ENCODE measurements at regions not wholly inside any gene's neighbourhood (a gene's known extent, or its start where the extent isn't known, plus 50 kb on each side); places are given as distances from the start of the nearest gene placed in this dataset.

GRCh38 chr7:119408596-119408995 lies 864.4 kb upstream of the KCND2 start:
- Histone ChIP-seq H3K9me3 (ENCODE audit: control insufficient read depth in 5 of 5, low read length in 5 of 5) (no peaks in the 10 kb centered on the region), H3K27me3 (ENCODE audit: control insufficient read depth in 5 of 5, insufficient read depth in 4 of 5, low read length in 5 of 5) (no peaks in the 10 kb centered on the region), H3K27ac (ENCODE audit: low read depth, low read length) (no peak overlapping the region), H3K4me3 (ENCODE audit: low read depth in 1 of 5, low read length in 5 of 5) (no peak overlapping the region), H3K9ac (ENCODE audit: low read length in 5 of 5) (no peak overlapping the region), H3K36me3 (ENCODE audit: control insufficient read depth in 5 of 5, insufficient read depth in 5 of 5, low read length in 5 of 5) (no peaks in the 10 kb centered on the region), H3K4me1 (ENCODE audit: control insufficient read depth in 5 of 5, insufficient read depth in 5 of 5, low read length in 5 of 5) (no peaks in the 10 kb centered on the region)

DNA sequence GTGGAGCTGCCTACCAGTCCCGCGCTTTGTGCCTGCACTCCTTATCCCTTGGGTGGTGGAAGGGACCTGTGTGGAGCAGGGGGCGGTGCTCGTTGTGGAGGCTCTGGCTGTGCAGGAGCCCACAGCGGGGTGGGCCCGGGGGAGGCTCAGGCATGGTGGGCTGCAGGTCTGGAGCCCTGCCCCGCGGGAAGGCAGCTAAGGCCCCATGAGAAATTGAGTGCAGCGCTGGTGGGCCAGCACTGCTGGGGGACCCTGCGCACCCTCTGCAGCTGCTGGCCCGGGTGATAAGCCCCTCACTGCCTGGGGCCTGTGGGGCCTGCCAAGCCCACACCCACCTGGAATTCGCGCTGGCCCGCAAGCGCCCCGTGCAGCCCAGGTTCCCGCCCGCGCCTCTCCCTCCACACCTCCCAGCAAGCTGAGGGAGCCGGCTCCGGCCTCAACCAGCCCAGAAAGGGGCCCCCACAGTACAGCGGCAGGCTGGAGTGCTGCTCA lies 859.6 kb upstream of the KCND2 start:
- H3K9ac ChIP-seq (ENCODE audit: low read length in 5 of 5) = no peak overlapping the region
- no peak overlapping the region for H3K4me3 ChIP-seq (ENCODE audit: low read depth in 1 of 5, low read length in 5 of 5)
- H3K9me3 ChIP-seq (ENCODE audit: control insufficient read depth in 5 of 5, low read length in 5 of 5) = no peaks in the 10 kb centered on the region
- no peaks in the 10 kb centered on the region for H3K27me3 ChIP-seq (ENCODE audit: control insufficient read depth in 5 of 5, insufficient read depth in 4 of 5, low read length in 5 of 5)
- no peak overlapping the region for H3K27ac ChIP-seq (ENCODE audit: low read depth, low read length)
- no peaks in the 10 kb centered on the region for H3K4me1 ChIP-seq (ENCODE audit: control insufficient read depth in 5 of 5, insufficient read depth in 5 of 5, low read length in 5 of 5)
- H3K36me3 ChIP-seq (ENCODE audit: control insufficient read depth in 5 of 5, insufficient read depth in 5 of 5, low read length in 5 of 5) = no peaks in the 10 kb centered on the region

DNA sequence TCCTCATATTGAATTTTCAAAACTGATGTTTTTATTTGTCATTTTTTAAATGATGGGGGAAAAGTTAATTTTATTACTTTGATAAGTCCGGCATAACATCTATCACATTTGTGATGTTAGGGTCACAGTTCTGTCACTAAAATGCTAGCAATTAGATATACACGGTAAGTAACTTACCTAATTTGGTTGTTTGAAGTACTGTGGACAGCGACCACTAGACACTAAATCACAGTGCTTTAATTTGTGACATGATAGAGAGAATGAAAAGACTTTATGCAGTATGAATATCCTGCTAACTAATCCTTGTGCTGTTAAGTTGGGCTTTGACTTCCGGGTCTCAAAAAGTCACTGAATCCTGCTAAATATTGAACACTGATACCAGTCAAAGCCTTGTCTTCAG lies 857.3 kb upstream of the KCND2 start:
- H3K4me1 ChIP-seq (ENCODE audit: control insufficient read depth in 5 of 5, insufficient read depth in 5 of 5, low read length in 5 of 5) = no peaks in the 10 kb centered on the region
- no peak overlapping the region for H3K27ac ChIP-seq (ENCODE audit: low read depth, low read length)
- no peaks in the 10 kb centered on the region for H3K27me3 ChIP-seq (ENCODE audit: control insufficient read depth in 5 of 5, insufficient read depth in 4 of 5, low read length in 5 of 5)
- H3K4me3 ChIP-seq (ENCODE audit: low read depth in 1 of 5, low read length in 5 of 5) = no peak overlapping the region
- H3K36me3 ChIP-seq (ENCODE audit: control insufficient read depth in 5 of 5, insufficient read depth in 5 of 5, low read length in 5 of 5) = no peaks in the 10 kb centered on the region
- H3K9me3 ChIP-seq (ENCODE audit: control insufficient read depth in 5 of 5, low read length in 5 of 5) = no peaks in the 10 kb centered on the region
- no peak overlapping the region for H3K9ac ChIP-seq (ENCODE audit: low read length in 5 of 5)

DNA sequence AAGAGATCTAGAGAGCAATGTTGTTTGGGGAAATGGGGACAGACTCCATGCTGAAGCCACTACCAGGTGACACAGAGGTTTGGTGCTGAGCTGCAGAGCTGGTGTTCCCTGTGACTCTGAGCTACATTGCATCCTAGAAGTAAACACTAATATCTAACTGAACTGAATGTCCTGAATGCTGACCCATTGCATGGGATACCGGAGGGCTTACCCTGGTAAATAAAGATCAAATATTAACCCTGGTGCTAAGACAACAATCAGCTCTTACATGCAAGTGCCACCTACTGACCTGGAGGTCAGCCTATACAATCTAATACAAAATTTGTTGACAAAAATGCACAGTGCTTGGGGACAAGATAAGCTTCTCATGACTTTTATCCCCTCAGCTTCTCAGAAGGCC lies 851.3 kb upstream of the KCND2 start:
- no peak overlapping the region for H3K9ac ChIP-seq (ENCODE audit: low read length in 5 of 5)
- no peaks in the 10 kb centered on the region for H3K4me1 ChIP-seq (ENCODE audit: control insufficient read depth in 5 of 5, insufficient read depth in 5 of 5, low read length in 5 of 5)
- no peaks in the 10 kb centered on the region for H3K36me3 ChIP-seq (ENCODE audit: control insufficient read depth in 5 of 5, insufficient read depth in 5 of 5, low read length in 5 of 5)
- no peaks in the 10 kb centered on the region for H3K27me3 ChIP-seq (ENCODE audit: control insufficient read depth in 5 of 5, insufficient read depth in 4 of 5, low read length in 5 of 5)
- H3K9me3 ChIP-seq (ENCODE audit: control insufficient read depth in 5 of 5, low read length in 5 of 5) = peaks cover 0 to 5% (median 0%) of the 10 kb centered on the region in 5 donors
- no peak overlapping the region for H3K4me3 ChIP-seq (ENCODE audit: low read depth in 1 of 5, low read length in 5 of 5)
- H3K27ac ChIP-seq (ENCODE audit: low read depth, low read length) = no peak overlapping the region

DNA sequence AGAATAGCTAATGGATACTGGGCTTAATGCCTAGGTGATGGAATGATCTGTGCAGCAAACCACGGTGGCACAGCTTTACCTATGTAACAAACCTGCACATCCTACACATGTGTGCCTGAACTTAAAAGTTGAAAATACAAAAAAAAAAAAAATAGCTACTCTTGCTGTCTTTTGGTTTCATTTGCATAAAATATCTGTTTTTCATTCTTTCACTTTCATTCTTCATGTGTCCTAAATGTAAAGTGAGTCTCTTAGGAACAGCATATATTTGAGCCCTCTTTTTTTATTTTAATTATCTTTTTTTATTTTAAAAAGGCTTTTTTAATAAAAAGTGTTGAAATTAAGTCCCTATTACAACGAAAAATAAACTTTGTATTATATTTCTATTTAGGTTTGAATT lies 836.1 kb upstream of the KCND2 start:
- Histone ChIP-seq H3K4me3 (ENCODE audit: low read depth in 1 of 5, low read length in 5 of 5) (no peak overlapping the region), H3K36me3 (ENCODE audit: control insufficient read depth in 5 of 5, insufficient read depth in 5 of 5, low read length in 5 of 5) (no peaks in the 10 kb centered on the region), H3K9me3 (ENCODE audit: control insufficient read depth in 5 of 5, low read length in 5 of 5) (no peaks in the 10 kb centered on the region), H3K27me3 (ENCODE audit: control insufficient read depth in 5 of 5, insufficient read depth in 4 of 5, low read length in 5 of 5) (no peaks in the 10 kb centered on the region), H3K9ac (ENCODE audit: low read length in 5 of 5) (no peak overlapping the region), H3K27ac (ENCODE audit: low read depth, low read length) (no peak overlapping the region), H3K4me1 (ENCODE audit: control insufficient read depth in 5 of 5, insufficient read depth in 5 of 5, low read length in 5 of 5) (no peaks in the 10 kb centered on the region)

DNA sequence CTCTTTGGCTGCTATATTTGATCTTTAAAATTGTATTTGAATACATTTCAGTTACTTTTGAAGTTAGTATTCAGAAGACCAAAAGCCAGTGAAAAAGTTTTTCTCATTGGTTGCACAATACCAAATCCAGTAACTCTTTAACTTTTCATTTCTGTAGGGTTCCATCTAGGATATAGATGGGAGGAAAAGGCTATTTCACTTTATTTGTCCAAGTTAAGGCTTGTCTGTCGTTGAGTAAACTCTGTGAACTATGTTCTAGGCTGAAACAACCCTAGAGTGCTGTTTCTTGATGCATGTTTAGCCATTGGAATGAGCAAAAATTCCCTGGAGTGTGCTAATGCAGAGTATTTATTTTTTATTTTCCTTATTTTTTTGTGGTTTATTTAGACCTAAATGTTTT lies 834.7 kb upstream of the KCND2 start:
- Histone ChIP-seq H3K4me3 (ENCODE audit: low read depth in 1 of 5, low read length in 5 of 5) (no peak overlapping the region), H3K9ac (ENCODE audit: low read length in 5 of 5) (no peak overlapping the region), H3K9me3 (ENCODE audit: control insufficient read depth in 5 of 5, low read length in 5 of 5) (no peaks in the 10 kb centered on the region), H3K4me1 (ENCODE audit: control insufficient read depth in 5 of 5, insufficient read depth in 5 of 5, low read length in 5 of 5) (no peaks in the 10 kb centered on the region), H3K27ac (ENCODE audit: low read depth, low read length) (no peak overlapping the region), H3K27me3 (ENCODE audit: control insufficient read depth in 5 of 5, insufficient read depth in 4 of 5, low read length in 5 of 5) (no peaks in the 10 kb centered on the region), H3K36me3 (ENCODE audit: control insufficient read depth in 5 of 5, insufficient read depth in 5 of 5, low read length in 5 of 5) (no peaks in the 10 kb centered on the region)

GRCh38 chr7:119439192-119439591 lies 833.8 kb upstream of the KCND2 start:
- Histone ChIP-seq H3K4me3 (ENCODE audit: low read depth in 1 of 5, low read length in 5 of 5) (no peak overlapping the region), H3K27ac (ENCODE audit: low read depth, low read length) (no peak overlapping the region), H3K36me3 (ENCODE audit: control insufficient read depth in 5 of 5, insufficient read depth in 5 of 5, low read length in 5 of 5) (no peaks in the 10 kb centered on the region), H3K27me3 (ENCODE audit: control insufficient read depth in 5 of 5, insufficient read depth in 4 of 5, low read length in 5 of 5) (no peaks in the 10 kb centered on the region), H3K9me3 (ENCODE audit: control insufficient read depth in 5 of 5, low read length in 5 of 5) (no peaks in the 10 kb centered on the region), H3K9ac (ENCODE audit: low read length in 5 of 5) (no peak overlapping the region), H3K4me1 (ENCODE audit: control insufficient read depth in 5 of 5, insufficient read depth in 5 of 5, low read length in 5 of 5) (no peaks in the 10 kb centered on the region)

GRCh38 chr7:119452401-119452800 lies 820.6 kb upstream of the KCND2 start:
- Histone ChIP-seq H3K4me3 (ENCODE audit: low read depth in 1 of 5, low read length in 5 of 5) (no peak overlapping the region), H3K4me1 (ENCODE audit: control insufficient read depth in 5 of 5, insufficient read depth in 5 of 5, low read length in 5 of 5) (no peaks in the 10 kb centered on the region), H3K27me3 (ENCODE audit: control insufficient read depth in 5 of 5, insufficient read depth in 4 of 5, low read length in 5 of 5) (no peaks in the 10 kb centered on the region), H3K9ac (ENCODE audit: low read length in 5 of 5) (no peak overlapping the region), H3K27ac (ENCODE audit: low read depth, low read length) (no peak overlapping the region), H3K36me3 (ENCODE audit: control insufficient read depth in 5 of 5, insufficient read depth in 5 of 5, low read length in 5 of 5) (no peaks in the 10 kb centered on the region), H3K9me3 (ENCODE audit: control insufficient read depth in 5 of 5, low read length in 5 of 5) (no peaks in the 10 kb centered on the region)

DNA sequence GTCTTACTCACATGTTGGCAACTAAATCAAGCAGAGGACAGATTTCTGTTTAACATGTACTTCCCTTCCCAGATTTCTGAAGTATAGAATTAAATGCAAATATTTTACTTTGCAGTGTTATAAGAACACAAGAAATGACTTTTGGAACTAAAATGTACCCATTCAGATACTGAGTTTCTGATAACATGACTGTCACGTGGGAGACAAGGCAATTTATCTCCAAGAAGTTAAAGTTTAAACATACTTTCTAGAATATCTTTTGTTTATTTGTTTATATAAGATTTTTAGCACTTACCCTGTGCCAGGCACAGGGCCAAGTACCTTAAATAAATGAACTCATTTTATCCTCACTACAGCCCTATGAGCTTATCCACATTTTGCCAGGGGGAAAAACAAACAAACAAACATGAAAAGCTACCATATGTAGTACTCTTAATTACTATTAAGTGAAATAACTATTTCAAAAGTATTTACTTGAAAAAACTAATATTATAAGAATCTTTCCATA lies 807.1 kb upstream of the KCND2 start:
- no peaks in the 10 kb centered on the region for H3K36me3 ChIP-seq (ENCODE audit: control insufficient read depth in 5 of 5, insufficient read depth in 5 of 5, low read length in 5 of 5)
- no peaks in the 10 kb centered on the region for H3K4me1 ChIP-seq (ENCODE audit: control insufficient read depth in 5 of 5, insufficient read depth in 5 of 5, low read length in 5 of 5)
- H3K27me3 ChIP-seq (ENCODE audit: control insufficient read depth in 5 of 5, insufficient read depth in 4 of 5, low read length in 5 of 5) = no peaks in the 10 kb centered on the region
- H3K9me3 ChIP-seq (ENCODE audit: control insufficient read depth in 5 of 5, low read length in 5 of 5) = no peaks in the 10 kb centered on the region
- no peak overlapping the region for H3K9ac ChIP-seq (ENCODE audit: low read length in 5 of 5)
- H3K27ac ChIP-seq (ENCODE audit: low read depth, low read length) = no peak overlapping the region
- H3K4me3 ChIP-seq (ENCODE audit: low read depth in 1 of 5, low read length in 5 of 5) = no peak overlapping the region

DNA sequence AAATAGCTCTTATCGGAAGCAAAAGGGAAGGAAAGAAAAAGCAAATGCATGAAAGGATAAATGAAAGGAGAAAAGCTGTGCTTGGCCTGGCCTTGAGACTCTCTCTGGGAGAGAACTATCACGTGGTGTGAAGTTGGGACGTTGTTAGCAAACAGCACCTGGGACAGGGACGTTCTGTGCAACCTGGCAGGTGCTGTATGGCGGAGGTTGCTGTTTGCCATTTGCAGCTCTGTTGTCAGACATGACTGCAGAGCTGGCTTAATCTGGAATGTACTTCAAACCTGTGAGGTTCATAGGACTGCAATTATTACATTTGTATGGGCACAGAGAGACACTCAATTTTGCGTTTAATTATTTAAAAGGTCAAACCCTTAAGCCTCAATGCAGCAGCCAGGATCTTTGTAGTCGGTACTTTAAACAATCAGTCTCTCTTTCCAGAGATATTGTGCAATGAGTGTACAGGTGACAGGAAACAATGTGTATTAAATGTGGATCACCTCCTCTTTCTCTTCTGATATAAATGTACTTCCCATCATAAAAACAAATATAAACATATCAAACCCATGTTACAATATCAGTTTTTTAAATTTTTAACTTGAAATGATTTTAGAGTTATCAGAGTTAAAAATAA lies 800.5 kb upstream of the KCND2 start:
- Histone ChIP-seq H3K27me3 (ENCODE audit: control insufficient read depth in 5 of 5, insufficient read depth in 4 of 5, low read length in 5 of 5) (no peaks in the 10 kb centered on the region), H3K36me3 (ENCODE audit: control insufficient read depth in 5 of 5, insufficient read depth in 5 of 5, low read length in 5 of 5) (no peaks in the 10 kb centered on the region), H3K9me3 (ENCODE audit: control insufficient read depth in 5 of 5, low read length in 5 of 5) (peaks cover 0 to 2% (median 0%) of the 10 kb centered on the region in 5 donors), H3K9ac (ENCODE audit: low read length in 5 of 5) (no peak overlapping the region), H3K27ac (ENCODE audit: low read depth, low read length) (no peak overlapping the region), H3K4me3 (ENCODE audit: low read depth in 1 of 5, low read length in 5 of 5) (no peak overlapping the region), H3K4me1 (ENCODE audit: control insufficient read depth in 5 of 5, insufficient read depth in 5 of 5, low read length in 5 of 5) (no peaks in the 10 kb centered on the region)

All from subcutaneous abdominal adipose tissue (tissue), 5 donors.